ENCODE measurements at regions not wholly inside any gene's neighbourhood (a gene's known extent, or its start where the extent isn't known, plus 50 kb on each side); places are given as distances from the start of the nearest gene placed in this dataset.

DNA sequence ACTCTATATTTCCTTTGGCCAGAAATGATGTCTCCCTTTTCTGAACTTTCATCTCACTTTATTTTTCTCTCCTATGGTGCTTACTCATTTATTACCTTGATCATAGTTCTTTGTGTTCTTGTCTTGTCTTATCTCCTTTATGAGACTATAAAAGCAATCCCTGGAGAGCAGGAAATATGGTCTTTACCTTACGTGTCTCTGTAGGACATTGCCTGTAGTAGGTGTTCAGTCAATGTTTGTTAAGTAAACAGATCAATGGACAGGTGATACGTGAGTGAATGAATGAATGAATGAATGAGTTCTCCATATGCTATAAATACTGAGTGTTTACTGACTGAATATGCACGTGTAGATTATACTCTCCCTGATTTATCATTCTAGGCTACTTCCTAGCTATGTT, 193.7 kb upstream of the HMGA2 start:
- no peak overlapping the region for H3K9ac ChIP-seq (ENCODE audit: low read depth, low read length)
- H3K27me3 ChIP-seq (ENCODE audit: control insufficient read depth, insufficient read depth, low read length) = no peaks in the 10 kb centered on the region
- H3K4me3 ChIP-seq (ENCODE audit: low read depth, low read length) = no peak overlapping the region
- H3K36me3 ChIP-seq (ENCODE audit: control insufficient read depth, insufficient read depth, low read length) = no peaks in the 10 kb centered on the region
- no peaks in the 10 kb centered on the region for H3K9me3 ChIP-seq (ENCODE audit: control insufficient read depth, insufficient read depth, low read length)
- no peak overlapping the region for H3K27ac ChIP-seq (ENCODE audit: low read depth, low read length)
- H3K4me1 ChIP-seq (ENCODE audit: control insufficient read depth, insufficient read depth, low read length) = peaks cover 9% of the 10 kb centered on the region; the same call in 1 of the 2 replicates

DNA sequence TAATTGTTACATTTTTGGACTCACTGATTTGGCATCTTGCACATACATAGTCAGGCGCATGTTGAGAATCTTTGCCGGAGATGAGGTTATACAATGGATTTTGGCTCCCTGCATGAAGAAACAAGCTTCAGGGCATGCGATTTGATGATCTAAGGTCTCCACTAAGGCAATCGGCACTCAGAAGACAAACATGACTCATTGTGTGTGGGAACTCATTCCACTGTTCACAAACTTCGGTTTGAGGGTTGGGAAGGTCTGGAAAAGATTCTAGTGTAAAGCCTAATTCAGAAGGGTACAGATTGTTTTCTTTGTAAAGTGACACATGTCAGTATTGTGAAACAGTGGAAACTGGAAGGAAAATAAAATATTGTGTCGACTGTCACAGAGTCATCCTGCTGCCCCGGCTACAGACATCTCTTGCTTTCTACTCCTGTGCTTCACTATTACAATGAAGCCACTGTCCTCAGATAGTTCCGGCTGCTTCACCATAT, 192.6 kb upstream of the HMGA2 start:
- no peaks in the 10 kb centered on the region for H3K36me3 ChIP-seq (ENCODE audit: control insufficient read depth, insufficient read depth, low read length)
- H3K27ac ChIP-seq (ENCODE audit: low read depth, low read length) = no peak overlapping the region
- H3K4me3 ChIP-seq (ENCODE audit: low read depth, low read length) = no peak overlapping the region; the same call in 1 of the 2 replicates
- no peaks in the 10 kb centered on the region for H3K9me3 ChIP-seq (ENCODE audit: control insufficient read depth, insufficient read depth, low read length)
- no peak overlapping the region for H3K9ac ChIP-seq (ENCODE audit: low read depth, low read length)
- peaks cover 9% of the 10 kb centered on the region; the same call in 1 of the 2 replicates for H3K4me1 ChIP-seq (ENCODE audit: control insufficient read depth, insufficient read depth, low read length)
- no peaks in the 10 kb centered on the region for H3K27me3 ChIP-seq (ENCODE audit: control insufficient read depth, insufficient read depth, low read length)

DNA sequence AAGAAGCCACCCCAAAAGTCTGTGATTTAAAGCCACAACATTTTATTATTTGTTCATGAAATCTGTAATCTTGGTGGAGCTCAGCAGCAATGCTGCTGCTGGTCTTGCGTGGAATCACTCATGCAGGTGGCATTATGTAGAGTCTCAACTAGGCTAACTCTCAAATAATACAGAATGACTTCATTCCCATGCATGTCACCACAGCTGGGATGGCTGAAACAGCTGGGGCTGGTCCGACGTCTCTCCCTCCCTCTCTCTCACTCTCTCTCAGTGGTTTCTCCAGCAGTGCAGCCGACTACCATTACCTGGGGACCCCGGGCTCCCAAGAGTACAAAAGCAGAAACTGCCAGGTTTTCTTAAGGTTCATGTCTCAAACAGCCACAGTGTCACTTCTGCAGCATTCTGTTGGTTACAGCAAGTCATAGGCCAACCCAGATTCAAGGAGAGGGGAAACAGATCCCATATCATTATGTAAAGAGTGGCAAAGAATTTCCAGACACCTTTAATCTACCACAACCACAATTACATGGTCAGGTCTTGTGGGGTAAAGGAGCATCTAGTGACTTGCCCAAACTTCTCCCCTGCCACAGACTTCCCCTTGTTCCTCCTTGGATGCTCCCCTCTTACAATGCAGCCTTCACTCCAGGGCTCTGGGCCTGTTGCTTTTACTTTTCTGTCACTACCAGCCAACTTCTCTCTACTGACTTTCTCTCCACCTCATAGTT, 192.0 kb upstream of the HMGA2 start:
- Histone ChIP-seq H3K4me3 (ENCODE audit: low read depth, low read length) (no peak overlapping the region; the same call in 1 of the 2 replicates), H3K4me1 (ENCODE audit: control insufficient read depth, insufficient read depth, low read length) (peaks cover 9% of the 10 kb centered on the region; the same call in 1 of the 2 replicates), H3K9me3 (ENCODE audit: control insufficient read depth, insufficient read depth, low read length) (no peaks in the 10 kb centered on the region), H3K27me3 (ENCODE audit: control insufficient read depth, insufficient read depth, low read length) (no peaks in the 10 kb centered on the region), H3K27ac (ENCODE audit: low read depth, low read length) (no peak overlapping the region), H3K9ac (ENCODE audit: low read depth, low read length) (no peak overlapping the region), H3K36me3 (ENCODE audit: control insufficient read depth, insufficient read depth, low read length) (no peaks in the 10 kb centered on the region)

DNA sequence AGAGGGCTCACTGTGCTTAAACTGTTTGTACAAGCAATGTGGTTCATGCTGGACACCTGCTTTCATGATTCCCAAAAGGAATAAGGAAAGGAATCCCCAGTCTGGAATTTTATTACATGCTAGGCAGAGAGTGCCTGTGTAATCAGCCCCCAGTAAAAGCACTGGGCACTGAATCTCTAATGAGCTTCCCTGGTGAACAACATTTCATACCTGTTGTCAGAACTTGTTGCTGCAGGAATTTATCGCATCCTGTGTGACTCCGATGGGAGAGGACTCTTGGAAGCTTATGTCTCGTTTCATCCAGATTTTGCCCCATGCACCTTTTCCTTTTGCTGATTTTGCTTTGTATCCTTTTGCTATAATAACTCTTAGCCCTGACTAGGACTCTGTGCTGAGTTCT, 190.2 kb upstream of the HMGA2 start:
- H3K36me3 ChIP-seq (ENCODE audit: control insufficient read depth, insufficient read depth, low read length) = no peaks in the 10 kb centered on the region
- H3K27ac ChIP-seq (ENCODE audit: low read depth, low read length) = no peak overlapping the region
- no peak overlapping the region for H3K9ac ChIP-seq (ENCODE audit: low read depth, low read length)
- H3K4me1 ChIP-seq (ENCODE audit: control insufficient read depth, insufficient read depth, low read length) = peaks cover 9% of the 10 kb centered on the region; the same call in 1 of the 2 replicates
- H3K4me3 ChIP-seq (ENCODE audit: low read depth, low read length) = no peak overlapping the region
- no peaks in the 10 kb centered on the region for H3K9me3 ChIP-seq (ENCODE audit: control insufficient read depth, insufficient read depth, low read length)
- no peaks in the 10 kb centered on the region for H3K27me3 ChIP-seq (ENCODE audit: control insufficient read depth, insufficient read depth, low read length)

DNA sequence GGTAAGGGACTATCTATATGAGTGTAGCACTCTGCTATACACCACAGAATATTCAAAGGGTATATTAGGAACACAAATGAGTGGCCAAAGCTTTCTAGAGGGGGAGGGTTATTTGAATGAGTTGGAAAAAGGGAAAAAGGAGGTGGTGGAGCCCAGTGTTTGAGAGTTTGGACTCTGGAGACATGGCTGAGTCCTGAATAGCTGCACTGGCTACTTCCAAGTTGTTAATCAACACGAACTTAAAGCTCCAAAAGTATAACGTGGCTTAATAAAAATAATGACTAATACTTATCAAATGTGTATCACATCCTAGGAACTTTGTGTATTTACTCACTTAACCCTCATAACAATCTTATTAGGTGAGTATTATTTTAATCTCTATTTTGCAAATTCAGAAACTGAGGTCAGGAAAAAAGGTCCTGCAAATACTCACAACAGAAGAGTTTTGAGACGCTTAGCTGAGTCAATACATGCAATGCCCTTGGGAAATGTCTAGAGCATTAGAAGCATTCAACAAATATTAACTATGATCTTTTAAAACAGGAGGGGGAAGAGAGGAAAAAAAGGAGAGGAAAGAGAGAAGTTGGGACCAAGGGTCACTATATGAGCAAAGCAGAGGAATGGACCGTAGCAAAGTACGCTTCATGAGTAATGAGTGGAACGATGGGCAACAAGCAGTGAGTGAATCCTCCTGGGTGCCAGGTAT, 189.5 kb upstream of the HMGA2 start:
- Histone ChIP-seq H3K9ac (ENCODE audit: low read depth, low read length) (no peak overlapping the region), H3K27me3 (ENCODE audit: control insufficient read depth, insufficient read depth, low read length) (no peaks in the 10 kb centered on the region), H3K4me3 (ENCODE audit: low read depth, low read length) (no peak overlapping the region), H3K4me1 (ENCODE audit: control insufficient read depth, insufficient read depth, low read length) (peaks cover 9% of the 10 kb centered on the region; the same call in 1 of the 2 replicates), H3K9me3 (ENCODE audit: control insufficient read depth, insufficient read depth, low read length) (no peaks in the 10 kb centered on the region), H3K27ac (ENCODE audit: low read depth, low read length) (no peak overlapping the region), H3K36me3 (ENCODE audit: control insufficient read depth, insufficient read depth, low read length) (no peaks in the 10 kb centered on the region)

DNA sequence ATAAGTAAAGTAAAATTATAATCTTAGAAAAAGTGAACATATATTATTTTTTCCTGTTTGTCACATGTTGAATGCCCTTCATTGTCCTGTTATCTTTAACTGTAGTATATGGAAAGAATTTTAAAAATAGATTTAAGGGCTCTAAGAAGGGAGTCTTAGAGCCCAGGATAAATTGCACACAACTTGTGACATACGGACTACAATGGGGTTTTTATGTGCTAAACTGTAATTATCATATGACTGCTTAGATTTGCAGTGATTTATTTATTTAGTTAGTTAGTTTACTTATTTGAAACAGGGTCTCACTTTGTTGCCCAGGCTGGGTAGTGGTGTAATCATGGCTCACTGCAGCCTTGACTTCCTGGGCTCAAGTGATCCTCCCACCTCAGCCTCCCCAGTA, 187.8 kb upstream of the HMGA2 start:
- Histone ChIP-seq H3K27me3 (ENCODE audit: control insufficient read depth, insufficient read depth, low read length) (no peaks in the 10 kb centered on the region), H3K9me3 (ENCODE audit: control insufficient read depth, insufficient read depth, low read length) (no peaks in the 10 kb centered on the region), H3K4me1 (ENCODE audit: control insufficient read depth, insufficient read depth, low read length) (peaks cover 9% of the 10 kb centered on the region; the same call in 1 of the 2 replicates), H3K36me3 (ENCODE audit: control insufficient read depth, insufficient read depth, low read length) (no peaks in the 10 kb centered on the region), H3K4me3 (ENCODE audit: low read depth, low read length) (no peak overlapping the region), H3K9ac (ENCODE audit: low read depth, low read length) (no peak overlapping the region), H3K27ac (ENCODE audit: low read depth, low read length) (no peak overlapping the region)

DNA sequence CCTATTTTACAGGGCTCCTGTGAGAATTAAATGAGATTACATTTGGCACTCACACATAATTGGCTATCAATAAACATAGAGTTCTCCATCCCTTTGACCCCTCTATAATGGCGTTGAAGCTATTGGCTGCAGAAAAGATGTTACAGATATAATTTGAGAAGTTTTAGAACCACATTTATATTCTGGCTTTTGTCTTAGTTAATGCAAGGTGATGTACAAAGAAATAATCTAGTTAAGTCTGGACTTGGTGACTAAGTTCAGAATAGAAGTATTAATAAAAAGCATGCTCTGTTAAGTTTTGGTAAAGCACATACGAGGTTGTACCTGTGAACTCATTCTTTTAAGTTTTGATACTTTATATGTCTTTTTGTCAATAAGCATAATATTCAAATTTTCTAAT, 187.1 kb upstream of the HMGA2 start:
- H3K4me1 ChIP-seq (ENCODE audit: control insufficient read depth, insufficient read depth, low read length) = peaks cover 9% of the 10 kb centered on the region; the same call in 1 of the 2 replicates
- H3K27me3 ChIP-seq (ENCODE audit: control insufficient read depth, insufficient read depth, low read length) = no peaks in the 10 kb centered on the region
- no peak overlapping the region for H3K4me3 ChIP-seq (ENCODE audit: low read depth, low read length)
- no peak overlapping the region for H3K27ac ChIP-seq (ENCODE audit: low read depth, low read length)
- no peaks in the 10 kb centered on the region for H3K9me3 ChIP-seq (ENCODE audit: control insufficient read depth, insufficient read depth, low read length)
- H3K9ac ChIP-seq (ENCODE audit: low read depth, low read length) = no peak overlapping the region
- no peaks in the 10 kb centered on the region for H3K36me3 ChIP-seq (ENCODE audit: control insufficient read depth, insufficient read depth, low read length)

DNA sequence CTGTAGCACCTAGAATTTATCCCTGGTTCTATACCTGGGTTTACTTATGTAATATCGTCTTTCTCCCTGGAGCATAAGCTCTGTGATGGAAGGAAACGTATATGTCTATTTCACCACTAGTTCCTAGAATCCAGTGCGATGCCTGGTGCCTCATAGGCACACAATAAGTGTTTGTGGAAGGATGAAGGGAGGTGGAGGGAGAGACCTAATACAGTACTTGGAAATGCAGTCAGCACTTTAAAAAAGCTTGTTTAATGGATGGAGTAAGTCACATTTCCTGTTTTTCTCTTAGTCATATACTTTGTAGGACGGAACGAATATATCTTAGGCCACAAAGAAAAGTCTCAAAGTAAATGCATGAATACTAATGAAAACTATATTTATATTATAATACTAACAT, 186.5 kb upstream of the HMGA2 start:
- H3K9ac ChIP-seq (ENCODE audit: low read depth, low read length) = no peak overlapping the region
- H3K27me3 ChIP-seq (ENCODE audit: control insufficient read depth, insufficient read depth, low read length) = no peaks in the 10 kb centered on the region
- no peaks in the 10 kb centered on the region for H3K9me3 ChIP-seq (ENCODE audit: control insufficient read depth, insufficient read depth, low read length)
- H3K27ac ChIP-seq (ENCODE audit: low read depth, low read length) = no peak overlapping the region
- H3K4me3 ChIP-seq (ENCODE audit: low read depth, low read length) = no peak overlapping the region
- no peaks in the 10 kb centered on the region for H3K36me3 ChIP-seq (ENCODE audit: control insufficient read depth, insufficient read depth, low read length)
- peaks cover 9% of the 10 kb centered on the region; the same call in 1 of the 2 replicates for H3K4me1 ChIP-seq (ENCODE audit: control insufficient read depth, insufficient read depth, low read length)

DNA sequence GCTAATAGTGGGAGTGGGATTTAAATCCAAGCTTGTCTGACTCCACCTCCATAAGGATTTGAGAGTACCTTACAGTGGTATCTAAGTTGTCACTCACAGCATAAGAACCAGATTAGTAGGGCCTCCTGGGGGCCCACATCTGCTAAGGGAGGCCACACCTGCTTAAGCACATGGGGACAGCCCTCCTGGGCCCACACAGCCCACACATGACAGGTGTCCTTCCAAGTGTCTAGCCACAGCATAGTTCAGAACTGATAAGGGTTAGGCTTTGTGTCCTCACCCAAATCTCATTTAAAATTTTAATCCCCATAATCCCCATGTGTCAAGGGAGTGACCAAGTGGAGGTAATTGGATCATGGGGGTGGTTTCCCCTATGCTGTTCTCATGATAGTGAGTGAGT, 186.0 kb upstream of the HMGA2 start:
- Histone ChIP-seq H3K27ac (ENCODE audit: low read depth, low read length) (no peak overlapping the region), H3K9ac (ENCODE audit: low read depth, low read length) (no peak overlapping the region), H3K27me3 (ENCODE audit: control insufficient read depth, insufficient read depth, low read length) (no peaks in the 10 kb centered on the region), H3K36me3 (ENCODE audit: control insufficient read depth, insufficient read depth, low read length) (no peaks in the 10 kb centered on the region), H3K9me3 (ENCODE audit: control insufficient read depth, insufficient read depth, low read length) (no peaks in the 10 kb centered on the region), H3K4me1 (ENCODE audit: control insufficient read depth, insufficient read depth, low read length) (peaks cover 9% of the 10 kb centered on the region; the same call in 1 of the 2 replicates), H3K4me3 (ENCODE audit: low read depth, low read length) (no peak overlapping the region)

DNA sequence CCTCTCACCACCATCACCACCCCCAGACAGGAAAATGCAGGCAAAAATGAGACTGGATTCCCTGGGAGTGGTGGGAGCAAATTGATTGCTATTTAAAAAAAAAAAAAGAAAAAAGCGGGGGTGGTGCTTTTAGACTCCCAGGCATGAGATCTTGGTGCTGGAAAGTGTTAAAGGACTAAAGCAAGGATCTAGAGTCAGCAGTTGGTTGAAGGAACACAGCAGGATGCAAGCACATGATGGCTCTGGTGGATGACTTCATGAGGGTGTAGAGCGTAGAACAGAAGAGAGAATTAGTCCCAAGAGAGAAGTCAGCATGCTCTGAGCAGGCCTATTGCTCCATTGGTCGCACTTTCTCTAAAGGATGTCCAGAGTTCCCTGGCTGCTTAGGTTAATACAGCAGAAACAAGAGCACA, 183.8 kb upstream of the HMGA2 start:
- H3K27me3 ChIP-seq (ENCODE audit: control insufficient read depth, insufficient read depth, low read length) = no peaks in the 10 kb centered on the region
- no peaks in the 10 kb centered on the region for H3K4me1 ChIP-seq (ENCODE audit: control insufficient read depth, insufficient read depth, low read length)
- H3K27ac ChIP-seq (ENCODE audit: low read depth, low read length) = no peak overlapping the region
- no peaks in the 10 kb centered on the region for H3K36me3 ChIP-seq (ENCODE audit: control insufficient read depth, insufficient read depth, low read length)
- H3K9me3 ChIP-seq (ENCODE audit: control insufficient read depth, insufficient read depth, low read length) = no peaks in the 10 kb centered on the region
- H3K9ac ChIP-seq (ENCODE audit: low read depth, low read length) = no peak overlapping the region
- H3K4me3 ChIP-seq (ENCODE audit: low read depth, low read length) = no peak overlapping the region

DNA sequence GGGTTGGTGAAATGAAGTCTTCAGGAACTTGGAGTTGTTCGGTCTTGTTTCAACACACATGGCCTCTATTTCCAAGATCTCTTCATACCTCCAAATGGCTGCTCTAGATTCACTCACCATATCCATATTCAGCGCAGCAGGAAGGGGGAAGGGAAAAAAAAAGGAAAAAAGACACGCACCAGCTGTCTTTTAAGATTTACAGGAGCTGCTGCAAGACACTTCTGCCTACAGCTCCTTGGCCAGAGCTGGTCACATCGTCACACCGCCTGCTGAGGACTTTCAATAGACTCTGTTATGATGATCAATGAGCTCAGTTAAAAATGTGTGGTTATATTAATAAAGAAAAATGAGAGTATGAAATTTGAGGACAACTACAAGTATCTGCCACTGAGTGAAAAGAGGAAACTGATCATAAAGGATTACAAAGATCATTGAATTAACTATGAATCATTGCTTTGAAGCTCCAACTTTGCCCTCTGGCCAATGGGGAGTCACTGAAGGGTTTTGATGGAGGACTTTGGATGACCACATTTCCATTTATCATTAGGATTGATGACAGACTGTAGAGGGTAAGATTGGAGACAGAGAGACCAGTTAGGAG, 182.1 kb upstream of the HMGA2 start:
- H3K27ac ChIP-seq (ENCODE audit: low read depth, low read length) = no peak overlapping the region
- no peaks in the 10 kb centered on the region for H3K9me3 ChIP-seq (ENCODE audit: control insufficient read depth, insufficient read depth, low read length)
- H3K36me3 ChIP-seq (ENCODE audit: control insufficient read depth, insufficient read depth, low read length) = no peaks in the 10 kb centered on the region
- no peaks in the 10 kb centered on the region for H3K4me1 ChIP-seq (ENCODE audit: control insufficient read depth, insufficient read depth, low read length)
- H3K4me3 ChIP-seq (ENCODE audit: low read depth, low read length) = no peak overlapping the region
- no peak overlapping the region for H3K9ac ChIP-seq (ENCODE audit: low read depth, low read length)
- H3K27me3 ChIP-seq (ENCODE audit: control insufficient read depth, insufficient read depth, low read length) = no peaks in the 10 kb centered on the region

All from HUES48 (cell line).